ENCODE measurements at regions not wholly inside any gene's neighbourhood (a gene's known extent, or its start where the extent isn't known, plus 50 kb on each side); places are given as distances from the start of the nearest gene placed in this dataset.
"Not testable (repeated sequence)": the region's sequence is repeated elsewhere in the genome, so short reads cannot be mapped to it uniquely, and the experiment has no call there.

DNA sequence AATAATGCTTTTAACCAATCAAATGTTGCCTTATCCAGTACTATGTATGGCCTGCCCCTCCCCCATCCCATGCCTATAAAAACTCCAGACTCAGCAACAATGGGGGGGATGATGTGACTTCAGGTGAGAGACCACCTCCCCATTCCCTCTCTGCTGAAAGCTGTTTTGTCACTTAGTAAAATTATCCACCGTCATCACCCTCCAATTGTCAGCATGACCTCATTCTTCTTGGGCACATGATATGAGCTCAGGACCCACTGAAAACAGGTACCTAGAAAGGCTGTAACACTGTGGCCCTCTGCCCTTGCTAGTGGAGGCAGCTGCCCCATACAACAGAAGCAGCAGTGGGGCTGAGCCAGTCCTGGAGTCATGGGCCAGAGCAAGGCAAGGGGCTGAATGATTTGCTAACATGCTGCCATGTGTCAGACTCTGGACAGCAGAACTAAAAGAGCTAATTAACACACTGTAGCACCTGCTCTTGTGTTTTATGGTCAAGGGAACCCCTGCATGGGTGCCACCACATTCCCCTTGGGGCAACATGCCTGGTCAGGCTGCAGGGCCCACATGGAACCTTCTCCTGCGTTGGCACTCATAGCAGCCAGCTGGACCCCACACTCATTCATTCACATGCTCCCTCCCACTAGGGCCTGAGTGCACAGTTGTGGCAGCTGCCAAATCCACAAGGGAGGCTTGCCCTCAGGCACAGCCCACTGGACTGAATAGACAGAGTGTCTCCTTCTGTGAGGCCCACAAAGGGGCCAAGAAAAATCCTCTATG is 722.2 kb upstream of the PCDH20 start:
- no peak for DNase-seq (ENCODE audit: low spot score)

DNA sequence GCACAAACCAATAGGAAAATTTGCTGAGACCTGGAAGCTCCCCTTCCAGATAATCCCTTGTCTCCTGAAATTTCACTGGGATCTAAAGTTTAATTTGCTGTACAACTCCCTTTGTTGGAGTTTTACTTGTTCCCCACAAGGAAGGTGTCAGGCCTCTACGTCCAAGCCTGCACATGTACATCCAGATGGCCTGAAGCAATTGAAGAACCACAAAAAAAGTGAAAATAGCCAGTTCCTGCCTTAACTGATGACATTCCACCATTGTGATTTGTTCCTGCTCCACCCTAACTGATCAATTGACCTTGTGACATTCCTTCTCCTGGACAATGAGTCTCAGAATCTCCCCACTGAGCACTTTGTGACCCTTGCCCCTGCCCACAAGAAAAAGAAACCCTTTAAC is 716.0 kb upstream of the PCDH20 start:
- DNase-seq (ENCODE audit: low spot score), result no peak

DNA sequence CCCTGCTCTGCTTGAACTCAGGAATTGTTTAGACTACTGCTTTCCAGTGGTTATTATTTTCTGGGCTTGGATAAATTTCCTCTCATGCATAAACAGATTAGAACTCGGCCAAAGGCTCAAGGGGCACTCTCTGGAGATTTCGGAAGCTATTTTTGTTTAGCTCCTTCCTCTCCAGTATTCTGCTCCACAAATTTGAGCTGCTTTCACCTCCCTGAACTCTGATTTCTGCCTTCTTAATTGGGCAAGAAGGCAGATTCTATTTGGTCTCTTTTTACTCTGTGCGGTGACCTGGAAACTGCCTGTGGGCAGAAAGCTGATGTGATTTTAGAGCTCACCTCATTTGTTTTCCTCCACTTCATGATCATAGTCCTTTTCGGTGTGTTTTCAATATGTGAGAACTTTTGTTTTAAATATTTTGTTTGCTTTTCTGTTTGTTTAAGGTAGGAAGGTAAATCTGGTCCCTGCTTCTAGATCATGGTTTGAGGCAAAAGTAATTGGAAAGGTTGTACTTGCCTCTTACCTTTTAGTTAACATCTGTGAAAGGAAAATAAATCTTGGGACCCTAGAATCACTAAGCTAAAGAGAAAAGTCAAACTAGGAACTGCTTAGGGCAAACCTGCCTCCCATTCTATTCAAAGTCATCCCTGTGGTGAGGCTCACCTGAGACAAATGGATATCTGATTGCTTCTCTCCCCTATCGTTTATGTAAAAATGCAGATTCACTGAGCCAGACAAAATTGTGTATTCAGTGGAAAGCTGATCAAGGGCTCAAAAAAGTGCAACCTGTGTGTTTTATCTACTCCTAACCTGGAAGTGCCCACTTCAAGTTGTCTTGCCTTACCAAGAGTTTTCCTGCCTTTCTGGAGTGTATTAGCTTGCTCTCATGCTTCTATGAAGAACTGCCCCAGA is 714.7 kb upstream of the PCDH20 start:
- DNase-seq (ENCODE audit: low spot score), result no peak

DNA sequence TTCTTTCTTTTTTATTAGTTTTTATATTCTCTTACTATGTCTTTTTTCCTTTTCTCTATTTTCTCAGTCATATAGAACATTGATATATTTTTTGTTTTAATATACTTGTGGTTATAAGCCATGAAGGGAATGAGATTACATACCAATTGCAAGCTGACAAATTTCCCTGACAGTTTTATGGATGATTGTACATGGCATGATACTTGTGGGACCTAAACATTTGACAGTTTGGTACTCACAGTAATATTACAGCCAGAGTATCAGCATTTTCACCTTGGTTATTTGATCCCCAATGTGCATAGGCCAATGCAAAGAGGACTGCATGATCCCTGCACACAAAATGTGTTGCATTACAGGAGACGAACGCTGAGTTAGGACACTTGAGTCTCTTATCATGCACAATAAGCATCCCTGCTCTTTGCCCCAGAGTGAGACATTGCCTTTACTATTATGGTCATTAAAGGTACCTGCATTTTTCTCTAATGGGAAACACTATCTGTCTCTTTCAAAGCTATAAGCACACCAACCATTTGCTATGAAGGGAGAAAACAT is 713.4 kb upstream of the PCDH20 start:
- DNase-seq (ENCODE audit: low spot score), result no peak

DNA sequence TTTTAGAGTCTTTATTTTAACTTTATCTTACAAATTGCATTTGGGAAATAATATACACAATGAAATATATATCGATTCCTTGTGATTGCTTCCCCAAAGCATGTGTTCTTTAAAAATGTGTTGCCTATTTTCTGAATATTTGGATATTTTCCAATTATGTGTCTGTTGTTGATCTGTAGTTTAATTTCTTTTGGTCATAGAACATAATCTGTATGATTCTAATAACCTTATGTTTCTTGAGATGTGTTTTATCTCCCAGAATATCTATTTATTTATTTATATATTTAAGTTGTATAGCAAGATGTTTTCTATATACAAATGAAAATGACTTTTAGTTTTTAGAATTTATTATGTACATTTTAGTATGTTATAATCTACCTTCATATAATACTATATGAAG is 710.8 kb upstream of the PCDH20 start:
- DNase-seq (ENCODE audit: low spot score), result no peak

DNA sequence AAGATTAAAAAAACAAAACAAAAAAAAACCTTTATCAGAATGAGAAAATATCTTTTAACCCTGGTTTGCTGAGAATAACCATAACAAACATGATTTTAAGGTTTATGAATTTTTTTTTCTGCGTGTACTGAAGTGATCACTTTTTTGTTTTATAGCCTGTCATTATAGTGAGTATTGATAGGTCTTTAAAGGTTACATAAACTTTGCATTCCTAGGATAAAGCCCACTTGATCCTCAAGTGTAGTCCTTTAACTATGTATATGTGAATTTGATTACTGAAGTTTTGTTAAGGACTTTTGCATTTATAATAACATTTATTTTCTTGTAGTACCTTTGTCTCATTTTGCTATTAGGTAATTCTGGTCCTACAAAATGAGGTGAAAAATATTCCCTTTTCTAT is 709.8 kb upstream of the PCDH20 start:
- no peak for DNase-seq (ENCODE audit: low spot score)

DNA sequence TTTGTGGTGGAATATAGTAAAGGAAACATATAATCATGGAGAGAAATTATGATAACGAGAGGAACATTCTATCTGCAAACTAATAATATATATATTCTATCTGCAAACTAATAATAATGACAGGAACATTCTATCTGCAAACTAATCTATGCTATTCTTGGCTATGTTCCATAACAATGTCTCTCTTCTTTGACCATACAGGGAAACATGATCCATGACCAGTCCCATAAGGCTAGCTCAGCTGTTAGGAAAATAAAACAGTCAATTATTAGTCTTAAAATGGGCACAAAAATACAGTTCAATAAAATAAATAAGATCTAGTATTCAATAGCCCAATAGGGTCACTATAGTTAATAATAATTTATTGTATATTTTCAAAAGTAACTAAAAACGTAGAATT is 707.8 kb upstream of the PCDH20 start:
- no peak for DNase-seq (ENCODE audit: low spot score)

DNA sequence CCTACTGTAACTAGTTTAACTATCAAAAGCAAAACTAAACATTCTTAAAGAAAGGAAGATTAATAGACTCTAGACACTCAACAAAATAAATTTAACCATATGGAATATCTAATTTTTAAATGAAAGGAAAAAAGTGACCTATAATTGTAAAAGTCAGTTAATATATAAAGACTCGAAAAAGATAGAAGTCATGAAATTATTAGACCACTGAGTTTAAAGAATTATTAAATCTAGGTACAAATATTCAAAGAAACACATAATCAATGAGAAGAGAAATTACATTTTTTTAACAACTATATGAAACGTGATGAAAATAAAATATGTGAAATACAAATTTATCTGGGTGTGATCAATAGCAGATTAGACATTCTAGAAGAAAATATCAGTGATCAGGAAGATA is 706.8 kb upstream of the PCDH20 start:
- no peak for DNase-seq (ENCODE audit: low spot score)

DNA sequence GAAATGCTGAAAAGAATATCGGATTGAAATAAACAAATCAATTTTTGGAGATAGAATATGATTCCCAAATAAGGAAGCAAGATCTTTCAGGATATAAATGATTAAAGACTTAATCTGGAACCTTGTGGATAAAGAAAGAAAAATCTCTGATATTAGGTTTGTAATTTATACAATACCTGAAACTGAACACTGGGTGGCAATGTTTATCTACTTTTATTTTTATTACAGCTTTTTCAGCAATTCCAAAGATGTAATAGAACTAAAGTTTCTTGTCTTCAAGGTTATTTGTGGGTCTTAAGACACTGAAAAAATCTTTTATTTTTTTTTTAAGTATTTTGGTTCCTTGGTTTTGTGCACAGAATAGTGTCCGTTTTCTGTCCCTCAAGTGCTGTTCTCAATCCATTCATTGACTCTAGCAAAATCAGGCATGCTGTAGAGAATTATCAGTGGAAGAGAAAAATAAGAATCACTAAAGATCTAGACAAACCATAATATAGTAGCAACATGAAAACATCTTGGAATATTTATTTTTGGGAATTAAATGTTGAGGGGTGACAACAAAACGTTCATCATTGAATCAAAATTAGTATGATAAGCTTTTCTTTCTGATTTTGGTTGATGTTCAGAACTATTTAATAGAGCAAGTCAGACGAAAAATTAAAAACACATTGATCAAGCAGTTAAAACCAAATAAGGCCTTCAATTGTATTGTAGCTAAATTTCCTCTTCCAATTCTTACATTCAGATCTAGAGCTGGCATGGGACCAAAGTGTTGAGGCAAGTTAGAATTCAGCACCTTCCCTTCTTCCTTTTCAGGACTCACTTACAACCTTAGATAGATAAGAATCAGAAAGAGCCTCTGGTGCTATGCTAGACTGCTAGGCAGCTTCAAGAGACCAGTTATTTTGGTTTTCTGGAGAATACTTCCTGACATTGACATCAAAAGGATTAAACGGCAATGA is 704.4 kb upstream of the PCDH20 start:
- peak; percentile 36 for DNase-seq (ENCODE audit: low spot score)

DNA sequence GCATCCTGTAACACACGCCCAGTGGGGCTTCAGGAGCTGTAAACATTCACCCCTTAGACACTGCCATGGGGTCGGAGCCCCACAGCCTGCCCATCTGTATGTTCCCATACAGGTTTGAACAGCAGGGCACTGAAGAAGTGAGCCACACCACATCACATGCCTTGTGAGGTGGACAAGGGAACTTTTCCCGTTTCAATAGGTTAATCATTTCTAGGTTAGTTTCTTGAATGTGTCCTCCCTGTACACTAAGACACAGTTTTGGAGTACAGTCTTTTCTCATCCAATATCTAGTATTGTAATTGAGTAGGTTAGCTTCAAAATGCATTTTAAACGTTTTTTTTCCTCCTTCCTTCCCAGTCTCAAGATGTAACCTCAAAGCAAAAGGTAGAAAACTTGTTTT is 700.2 kb upstream of the PCDH20 start:
- DNase-seq (ENCODE audit: low spot score), result no peak

DNA sequence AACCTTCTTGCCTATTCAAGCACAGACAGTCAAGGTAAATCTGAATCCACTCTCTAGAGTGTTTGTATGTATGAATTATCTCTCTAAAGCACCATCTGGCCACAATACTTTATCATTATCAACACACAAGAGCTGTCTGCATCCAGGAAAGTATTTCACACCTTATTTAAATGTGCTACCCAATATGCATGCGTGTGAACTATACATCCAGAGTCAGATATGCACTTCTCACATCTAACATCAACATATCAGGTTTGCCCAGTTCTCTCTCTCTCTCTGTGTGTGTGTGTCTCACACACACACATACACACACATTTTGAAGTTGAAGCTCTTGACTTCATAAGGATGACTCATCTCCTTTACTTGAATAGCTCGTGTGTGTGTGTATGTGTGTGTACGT is 697.5 kb upstream of the PCDH20 start:
- DNase-seq (ENCODE audit: low spot score), result no peak

DNA sequence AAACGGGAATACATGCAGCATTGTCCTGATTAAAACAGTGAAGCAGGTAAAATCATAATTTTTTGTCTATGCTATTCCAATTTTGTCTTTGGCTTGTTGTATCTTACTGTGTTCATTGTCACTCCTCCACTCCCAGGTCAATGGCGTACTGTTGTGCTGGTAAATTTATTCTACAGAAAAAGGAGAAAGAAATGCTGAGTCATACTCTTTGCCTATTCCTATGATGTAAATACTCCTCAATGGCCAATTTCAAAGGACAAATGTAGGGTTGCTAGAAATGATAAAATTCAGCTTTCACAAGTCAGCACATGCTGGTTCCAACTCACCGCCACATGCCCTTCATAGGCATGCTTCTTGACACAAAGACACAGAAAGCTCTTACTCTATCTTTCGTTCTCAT is 694.4 kb upstream of the PCDH20 start:
- DNase-seq (ENCODE audit: low spot score), result no peak

DNA sequence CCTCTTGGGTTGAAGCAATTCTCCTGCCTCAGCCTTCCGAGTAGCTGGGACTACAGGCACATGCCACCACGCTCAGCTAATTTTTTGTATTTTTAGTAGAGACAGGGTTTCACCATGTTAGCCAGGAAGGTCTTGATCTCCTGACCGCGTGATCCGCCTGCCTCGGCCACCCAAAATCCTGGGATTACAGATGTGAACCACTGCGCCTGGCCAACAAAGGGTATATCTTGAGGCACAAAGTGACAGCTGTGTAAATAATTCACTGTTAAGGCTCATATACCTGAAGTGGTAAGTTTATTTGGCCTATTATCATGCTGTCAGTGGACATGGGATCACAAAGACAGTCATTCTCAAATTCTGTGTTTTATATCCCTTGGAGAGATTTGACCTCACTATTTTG is 688.5 kb upstream of the PCDH20 start:
- DNase-seq (ENCODE audit: low spot score), result not testable (repeated sequence)

DNA sequence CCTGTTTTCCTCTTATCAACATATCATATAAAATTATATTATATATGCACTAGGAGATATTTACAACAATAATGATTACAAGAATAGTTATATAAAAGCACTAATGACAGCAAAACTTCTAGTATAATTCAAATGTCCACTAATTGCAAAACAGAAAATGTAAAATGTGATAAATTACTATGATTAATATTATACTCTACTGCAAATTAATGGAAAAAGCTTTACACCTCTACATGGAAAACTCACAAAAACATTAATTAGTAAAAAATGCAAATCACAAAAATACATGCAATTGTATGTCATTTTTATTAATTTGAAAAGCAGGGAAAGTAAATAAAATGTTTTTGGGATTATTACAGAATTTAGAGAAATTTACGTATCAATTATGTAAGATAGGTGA is 681.0 kb upstream of the PCDH20 start:
- no peak for DNase-seq (ENCODE audit: low spot score)

DNA sequence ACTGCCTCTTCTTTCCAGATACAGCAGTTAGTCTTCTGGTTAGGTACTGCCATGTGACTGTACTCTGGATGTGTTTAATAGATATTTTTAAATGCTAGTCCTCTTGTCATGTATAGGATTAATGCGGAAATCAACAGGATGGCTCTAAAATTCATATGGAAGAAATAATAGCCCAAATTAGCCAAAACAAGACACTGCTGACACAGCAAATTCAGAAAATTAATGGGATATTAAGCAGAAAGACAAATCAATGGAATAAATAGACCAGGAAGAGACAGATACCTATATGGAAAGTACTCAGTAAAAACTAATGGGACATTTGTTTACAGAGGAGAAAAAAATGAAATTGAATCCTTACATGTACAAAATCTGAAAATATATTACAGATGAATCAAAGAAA is 679.3 kb upstream of the PCDH20 start:
- DNase-seq (ENCODE audit: low spot score), result no peak

DNA sequence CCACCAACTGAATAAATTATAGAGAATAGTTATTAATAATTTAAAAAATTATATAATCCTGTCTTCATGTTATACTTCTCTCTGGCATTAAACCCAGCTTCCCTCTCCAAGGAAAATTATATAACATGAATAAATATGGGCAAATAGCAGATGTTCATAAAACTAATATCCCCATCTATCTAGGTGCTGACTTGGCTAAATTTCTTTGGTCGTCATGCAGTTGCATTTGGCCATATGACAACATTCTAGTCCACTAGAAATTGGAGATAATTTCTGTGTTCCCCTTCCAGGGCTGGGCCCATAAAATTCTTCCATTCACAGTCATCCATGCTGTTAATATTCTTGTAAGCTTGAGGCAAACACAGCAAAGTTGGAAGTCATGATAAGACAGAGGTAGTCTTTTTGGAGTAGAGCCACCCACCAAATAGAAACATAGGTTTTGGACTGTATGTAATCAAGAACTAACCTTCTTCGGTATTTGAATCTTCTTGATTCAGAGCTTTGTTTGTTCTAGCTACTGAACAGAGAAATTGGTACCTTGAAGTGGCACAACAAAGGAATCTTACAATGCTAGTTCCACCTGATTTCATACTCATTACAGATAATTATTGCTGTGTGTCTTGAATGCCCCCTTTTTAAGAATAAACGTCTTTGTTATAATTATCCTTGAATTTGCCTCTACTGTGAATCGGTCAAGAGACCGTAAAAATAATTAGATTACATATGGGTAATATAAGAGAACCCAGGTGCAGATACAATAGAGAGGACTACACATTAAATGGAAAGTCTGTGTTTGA is 678.5 kb upstream of the PCDH20 start:
- DNase-seq (ENCODE audit: low spot score), result no peak

DNA sequence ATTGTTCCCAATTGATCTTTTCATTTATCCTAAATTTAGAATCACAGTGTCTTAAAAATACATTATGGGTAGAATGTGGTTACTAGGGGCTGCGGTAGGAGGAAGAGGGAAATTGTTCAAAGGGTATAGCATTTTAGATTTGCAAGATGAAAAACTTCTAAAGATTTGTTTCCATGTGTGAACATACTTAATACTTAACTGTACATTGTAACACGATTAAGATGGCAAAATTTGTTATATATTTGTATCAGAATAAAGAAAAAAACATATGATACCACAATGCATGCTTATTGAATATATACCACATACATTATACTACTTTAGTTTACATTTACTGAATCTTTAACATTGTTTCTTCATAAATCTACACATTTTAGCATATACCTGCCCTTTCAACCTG is 677.3 kb upstream of the PCDH20 start:
- DNase-seq (ENCODE audit: low spot score), result no peak

DNA sequence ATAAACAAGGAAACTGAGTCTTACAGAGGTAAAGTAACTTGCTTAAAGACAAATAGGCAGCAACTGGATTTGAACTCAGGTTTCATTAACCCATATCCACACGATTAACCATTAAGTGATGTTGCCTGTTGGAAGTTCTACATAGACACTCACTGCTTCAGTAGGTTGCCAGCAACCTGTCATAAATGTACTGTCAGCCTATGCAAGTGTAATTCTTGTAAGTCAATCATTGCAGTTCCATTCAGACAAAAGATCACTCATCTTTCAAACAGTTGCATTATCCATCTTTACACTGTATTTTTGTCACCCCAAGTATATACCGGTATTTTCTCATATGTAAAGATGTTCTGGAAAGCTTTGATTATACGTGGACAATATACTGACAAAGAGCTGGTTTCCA is 676.9 kb upstream of the PCDH20 start:
- no peak for DNase-seq (ENCODE audit: low spot score)

DNA sequence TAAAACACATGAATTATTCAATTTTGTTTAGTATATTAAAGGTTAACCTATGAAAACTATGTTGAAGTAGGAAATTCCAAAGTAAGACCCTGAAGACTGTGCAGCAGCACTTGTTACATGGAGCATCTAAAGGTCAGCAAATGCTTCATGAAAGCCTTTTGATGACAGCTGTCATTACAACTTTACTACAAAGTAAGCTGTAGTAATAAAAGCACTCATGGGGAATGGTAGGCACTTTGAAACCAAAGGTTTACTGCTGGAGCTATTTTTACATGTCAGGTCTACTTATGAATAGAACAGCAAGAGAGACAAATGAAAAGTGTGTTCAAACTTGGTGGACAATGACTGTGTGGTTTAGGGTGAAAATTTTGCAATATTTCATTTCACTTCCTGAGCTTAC is 672.5 kb upstream of the PCDH20 start:
- no peak for DNase-seq (ENCODE audit: low spot score)

DNA sequence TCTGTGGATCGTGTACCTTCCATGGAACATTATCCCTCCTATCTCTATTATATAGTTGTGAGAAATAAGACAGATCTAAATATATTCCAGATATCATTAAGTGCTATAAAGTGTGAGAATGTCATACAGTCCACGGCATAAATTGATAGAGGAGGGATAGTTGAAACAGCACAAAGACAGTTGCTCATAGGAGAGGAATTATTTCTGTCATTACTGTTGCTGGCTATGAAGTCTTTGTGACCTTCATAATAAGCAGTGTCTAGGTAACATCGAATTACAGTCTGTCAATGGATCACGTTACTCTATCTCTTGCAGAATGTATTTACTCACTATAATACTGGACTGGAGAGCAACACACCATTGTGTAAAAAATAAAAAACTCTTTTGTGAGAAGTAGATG is 671.5 kb upstream of the PCDH20 start:
- DNase-seq (ENCODE audit: low spot score), result no peak

Measured in SK-N-DZ (cell line).